Activated CD8-positive, alpha-beta T cell treated with anti-CD3 and anti-CD28 coated beads for 36 hours (primary cell): ENCODE measurements at regions not wholly inside any gene's neighbourhood (a gene's known extent, or its start where the extent isn't known, plus 50 kb on each side); places are given as distances from the start of the nearest gene placed in this dataset.

ENCODE experiments used
- ATAC-seq: fragments of 200-7000 bp; cut with Tn5 transposase; one replicate; pipeline ENCODE4 v1.10.0; 2021; ENCODE audit warnings: mild to moderate bottlenecking, moderate library complexity
- CTCF ChIA-PET: fragments of 350-600 bp; sonication (Branson Sonifier 250); formaldehyde crosslinking; loops from one replicate; lab custom pipeline; 2021; ENCODE audit warnings: antibody characterized with exemption; lab: Charles Lee
- POLR2A ChIA-PET: fragments of 350-600 bp; sonication (Branson Sonifier 250); formaldehyde crosslinking; loops from one replicate; lab custom pipeline; 2021; ENCODE audit warnings: antibody characterized with exemption; lab: Charles Lee
- DNase-seq: peaks from one replicate; pipeline ENCODE4 v3.0.0-alpha.2; 2020
- H3K27ac Mint-ChIP-seq: one replicate; pipeline ENCODE4 v1.8.0; 2021; ENCODE audit warnings: mild to moderate bottlenecking, mixed read lengths
- H3K27me3 Mint-ChIP-seq: one replicate; pipeline ENCODE4 v1.8.0; 2021; ENCODE audit warnings: mixed read lengths
- H3K36me3 Mint-ChIP-seq: one replicate; pipeline ENCODE4 v1.8.0; 2021; ENCODE audit warnings: low read depth, mixed read lengths
- H3K4me1 Mint-ChIP-seq: one replicate; pipeline ENCODE4 v1.8.0; 2021; ENCODE audit warnings: low read depth, mixed read lengths
- H3K4me3 Mint-ChIP-seq: one replicate; pipeline ENCODE4 v1.8.0; 2021; ENCODE audit warnings: mild to moderate bottlenecking, moderate library complexity, mixed read lengths
- H3K9me3 Mint-ChIP-seq: one replicate; pipeline ENCODE4 v1.8.0; 2021; ENCODE audit warnings: mixed read lengths
- intact Hi-C: fragments of 100-400 bp; cut with micrococcal nuclease; formaldehyde crosslinking; loops from one replicate; pipeline ENCODE4 v1.10.0; 2022
- TF ChIP-seq, protein P1 (sequence below): fragments of 200-600 bp; IDR thresholded peaks from one replicate; pipeline ENCODE4 v1.8.0; 2022; ENCODE audit warnings: antibody characterized with exemption, mild to moderate bottlenecking

DNA sequence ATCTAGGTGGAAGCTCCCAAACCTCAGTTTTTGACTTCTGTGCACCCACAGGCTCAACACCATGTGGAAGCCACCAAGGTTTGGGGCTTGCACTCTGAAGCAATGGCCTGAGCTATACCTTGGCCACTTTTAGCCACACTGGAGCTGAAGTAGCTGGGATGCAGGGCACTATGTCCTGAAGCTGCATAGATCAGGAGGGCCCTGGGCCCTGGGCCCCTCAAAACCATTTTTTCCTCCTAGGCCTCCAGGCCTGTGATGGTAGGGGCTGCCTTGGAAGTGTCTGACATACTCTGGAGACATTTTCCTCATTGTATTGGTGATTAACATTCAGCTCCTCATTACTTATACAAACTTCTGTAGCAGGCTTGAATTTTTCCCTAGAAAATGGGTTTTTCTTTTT lies 273.7 kb downstream of the FGF9 start:
- no peak for DNase-seq
- Mint-ChIP-seq H3K27me3 (peaks cover 2% of the 10 kb centered on the region), H3K27ac (no peak overlapping the region), H3K36me3 (peaks cover 4% of the 10 kb centered on the region), H3K4me3 (no peak overlapping the region), H3K9me3 (peaks cover 18% of the 10 kb centered on the region), H3K4me1 (no peaks in the 10 kb centered on the region)
- ATAC-seq: no peak
- TF ChIP-seq, protein P1, sequence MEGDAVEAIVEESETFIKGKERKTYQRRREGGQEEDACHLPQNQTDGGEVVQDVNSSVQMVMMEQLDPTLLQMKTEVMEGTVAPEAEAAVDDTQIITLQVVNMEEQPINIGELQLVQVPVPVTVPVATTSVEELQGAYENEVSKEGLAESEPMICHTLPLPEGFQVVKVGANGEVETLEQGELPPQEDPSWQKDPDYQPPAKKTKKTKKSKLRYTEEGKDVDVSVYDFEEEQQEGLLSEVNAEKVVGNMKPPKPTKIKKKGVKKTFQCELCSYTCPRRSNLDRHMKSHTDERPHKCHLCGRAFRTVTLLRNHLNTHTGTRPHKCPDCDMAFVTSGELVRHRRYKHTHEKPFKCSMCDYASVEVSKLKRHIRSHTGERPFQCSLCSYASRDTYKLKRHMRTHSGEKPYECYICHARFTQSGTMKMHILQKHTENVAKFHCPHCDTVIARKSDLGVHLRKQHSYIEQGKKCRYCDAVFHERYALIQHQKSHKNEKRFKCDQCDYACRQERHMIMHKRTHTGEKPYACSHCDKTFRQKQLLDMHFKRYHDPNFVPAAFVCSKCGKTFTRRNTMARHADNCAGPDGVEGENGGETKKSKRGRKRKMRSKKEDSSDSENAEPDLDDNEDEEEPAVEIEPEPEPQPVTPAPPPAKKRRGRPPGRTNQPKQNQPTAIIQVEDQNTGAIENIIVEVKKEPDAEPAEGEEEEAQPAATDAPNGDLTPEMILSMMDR: no peak
- ChIA-PET POLR2A (no interaction called here), CTCF (no interaction called here)
- intact Hi-C loops: no loop called here

DNA sequence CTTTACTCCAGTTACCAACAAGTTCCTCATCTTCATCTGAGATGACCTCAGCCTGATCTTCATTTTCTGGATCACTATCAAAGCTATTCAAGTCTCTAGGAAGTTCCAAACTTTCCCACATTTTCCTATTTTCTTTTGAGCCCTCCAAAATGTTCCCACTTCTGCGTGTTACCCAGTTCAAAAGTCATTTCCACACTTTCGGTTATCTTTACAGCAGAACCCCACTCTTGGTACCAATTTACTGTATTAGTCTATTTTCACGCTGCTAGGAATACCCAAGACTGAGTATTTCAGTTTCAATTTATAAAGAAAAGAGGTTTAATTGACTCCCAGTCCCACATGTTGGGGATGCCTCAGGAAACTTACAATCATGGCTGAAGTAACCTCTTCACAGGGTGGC lies 274.3 kb downstream of the FGF9 start:
- no peak for ATAC-seq
- peaks cover 18% of the 10 kb centered on the region for H3K9me3 Mint-ChIP-seq
- CTCF ChIA-PET: no interaction called here
- peaks cover 4% of the 10 kb centered on the region for H3K36me3 Mint-ChIP-seq
- no peak for DNase-seq
- POLR2A ChIA-PET: no interaction called here
- H3K4me1 Mint-ChIP-seq: no peaks in the 10 kb centered on the region
- no peak overlapping the region for H3K4me3 Mint-ChIP-seq
- TF ChIP-seq, protein P1: no peak
- H3K27ac Mint-ChIP-seq: no peak overlapping the region
- intact Hi-C loops: no loop called here
- H3K27me3 Mint-ChIP-seq: no peaks in the 10 kb centered on the region

DNA sequence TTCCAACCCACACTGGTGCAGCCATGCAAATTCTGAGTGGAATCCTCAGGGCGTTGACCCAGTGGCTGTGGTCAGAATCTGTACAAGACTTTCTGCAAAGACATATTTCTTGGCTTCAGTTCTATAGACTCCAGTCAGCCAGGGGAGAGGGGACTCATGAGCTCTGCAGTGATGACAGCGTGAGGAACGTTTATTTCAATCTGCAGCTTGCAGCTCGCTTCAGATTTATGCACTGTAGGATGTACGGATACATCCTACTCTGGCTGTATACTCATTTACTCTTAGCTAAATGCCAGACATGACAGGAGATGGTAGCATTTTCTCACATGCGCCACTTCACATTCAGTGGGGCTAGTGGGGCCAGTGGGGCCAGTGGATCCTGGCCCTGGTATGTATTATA lies 276.1 kb downstream of the FGF9 start:
- CTCF ChIA-PET: no interaction called here
- Mint-ChIP-seq H3K4me1 (no peaks in the 10 kb centered on the region), H3K27ac (no peak overlapping the region), H3K36me3 (peaks cover 4% of the 10 kb centered on the region), H3K27me3 (no peaks in the 10 kb centered on the region), H3K9me3 (peaks cover 18% of the 10 kb centered on the region), H3K4me3 (no peak overlapping the region)
- ATAC-seq (no peak), DNase-seq (no peak)
- TF ChIP-seq, protein P1: no peak
- intact Hi-C loops: no loop called here
- POLR2A ChIA-PET: no interaction called here

DNA sequence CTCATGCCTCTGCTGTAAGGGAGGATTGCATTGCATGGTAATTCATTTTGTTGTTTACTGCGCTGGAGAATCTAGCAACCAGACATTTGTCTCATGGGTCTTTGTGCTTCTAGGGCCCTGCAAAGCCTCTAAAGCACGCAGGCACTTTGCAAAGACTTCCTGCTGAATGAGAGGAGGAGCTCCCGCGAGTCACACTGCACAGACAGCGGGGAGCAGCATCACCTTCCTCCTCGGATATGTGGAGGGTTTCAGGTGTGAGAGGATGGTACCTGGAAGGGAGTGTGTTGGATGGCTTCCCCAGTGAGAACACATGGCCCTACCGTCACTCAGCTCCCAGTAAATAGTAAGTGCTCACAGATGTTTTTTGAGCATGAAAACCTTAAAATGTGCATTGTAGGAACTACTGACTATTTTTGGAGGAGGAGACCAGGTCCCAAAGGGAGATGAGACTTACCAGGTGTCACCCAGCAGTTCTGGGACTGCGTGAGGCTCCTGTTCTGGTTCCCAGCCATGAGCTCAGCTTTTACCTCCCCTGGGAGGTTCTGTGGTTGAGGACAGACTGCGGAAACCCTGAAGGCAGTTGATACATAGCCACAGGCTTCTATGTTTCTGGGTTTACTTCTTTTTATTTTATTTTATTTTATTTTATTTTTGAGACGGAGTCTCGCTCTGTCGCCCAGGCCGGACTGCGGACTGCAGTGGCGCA lies 278.0 kb downstream of the FGF9 start:
- ATAC-seq (no peak), DNase-seq (no peak)
- ChIA-PET POLR2A (no interaction called here), CTCF (no interaction called here)
- Mint-ChIP-seq H3K4me1 (no peaks in the 10 kb centered on the region), H3K9me3 (peaks cover 15% of the 10 kb centered on the region), H3K27me3 (no peaks in the 10 kb centered on the region), H3K27ac (no peak overlapping the region), H3K36me3 (peaks cover 4% of the 10 kb centered on the region), H3K4me3 (no peak overlapping the region)
- TF ChIP-seq, protein P1: no peak
- intact Hi-C loops: no loop called here

DNA sequence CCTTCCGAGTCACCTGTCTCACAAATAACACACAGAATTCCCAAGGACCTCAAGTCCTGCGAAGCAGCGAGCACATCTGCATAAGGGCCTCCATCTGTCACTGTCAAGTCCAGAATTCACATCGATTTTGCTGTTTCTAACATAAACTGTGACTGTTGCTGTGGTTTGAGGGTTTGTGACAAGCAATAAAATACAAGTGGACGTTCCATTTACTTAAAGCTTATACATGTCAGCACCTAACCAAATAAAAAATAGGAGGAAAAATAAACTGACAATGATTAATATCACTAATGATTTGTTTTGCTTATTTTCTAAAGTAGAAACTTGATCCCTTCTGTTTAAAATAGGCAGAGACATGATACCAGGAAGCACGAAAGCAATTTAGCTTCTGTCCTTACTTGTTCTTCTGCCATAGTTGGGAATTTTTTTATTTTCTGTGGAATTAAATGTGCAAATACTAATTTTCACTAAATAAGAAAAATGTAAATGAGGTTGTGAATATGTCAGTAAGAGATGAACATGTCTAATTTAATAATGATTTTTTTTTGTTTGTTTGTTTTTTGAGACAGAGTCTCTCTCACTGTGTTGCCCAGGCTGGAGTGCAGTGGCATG lies 279.1 kb downstream of the FGF9 start:
- ChIA-PET POLR2A (no interaction called here), CTCF (no interaction called here)
- Mint-ChIP-seq H3K27ac (no peak overlapping the region), H3K4me3 (no peak overlapping the region), H3K36me3 (peaks cover 3% of the 10 kb centered on the region), H3K4me1 (no peaks in the 10 kb centered on the region), H3K27me3 (no peaks in the 10 kb centered on the region), H3K9me3 (peaks cover 9% of the 10 kb centered on the region)
- intact Hi-C loops: no loop called here
- no peak for ATAC-seq
- DNase-seq: no peak
- TF ChIP-seq, protein P1: no peak
